GM18520 (cell line): ENCODE measurements at regions not wholly inside any gene's neighbourhood (a gene's known extent, or its start where the extent isn't known, plus 50 kb on each side); places are given as distances from the start of the nearest gene placed in this dataset.

Experiments
- ATAC-seq: cut with Tn5 transposase; IDR thresholded peaks from one replicate; pipeline ENCODE4 v1.9.1; 2021; ENCODE audit not compliant: unreplicated experiment

GRCh38 chr10:20958764-20959163, 61.7 kb upstream of the NEBL start:
- no peak for ATAC-seq

GRCh38 chr10:20958225-20958624, 61.1 kb upstream of the NEBL start:
- no peak for ATAC-seq

GRCh38 chr10:20957744-20958143, 60.6 kb upstream of the NEBL start:
- no peak for ATAC-seq

- peak; percentile 58 for ATAC-seq
Measured at GRCh38 chr10:20956843-20957242, 59.7 kb upstream of the NEBL start.

GRCh38 chr10:20955355-20955893, 58.3 kb upstream of the NEBL start:
- ATAC-seq = peak; percentile 63

- ATAC-seq = no peak
Measured at GRCh38 chr10:20954519-20954918, 57.4 kb upstream of the NEBL start.

GRCh38 chr10:20953120-20953519, 56.0 kb upstream of the NEBL start:
- no peak for ATAC-seq

GRCh38 chr10:20949967-20950366, 52.9 kb upstream of the NEBL start:
- no peak for ATAC-seq

GRCh38 chr10:20948686-20949327, 51.7 kb upstream of the NEBL start:
- ATAC-seq = peak; percentile 83
